ENCODE measurements at regions not wholly inside any gene's neighbourhood (a gene's known extent, or its start where the extent isn't known, plus 50 kb on each side); places are given as distances from the start of the nearest gene placed in this dataset.

DNA sequence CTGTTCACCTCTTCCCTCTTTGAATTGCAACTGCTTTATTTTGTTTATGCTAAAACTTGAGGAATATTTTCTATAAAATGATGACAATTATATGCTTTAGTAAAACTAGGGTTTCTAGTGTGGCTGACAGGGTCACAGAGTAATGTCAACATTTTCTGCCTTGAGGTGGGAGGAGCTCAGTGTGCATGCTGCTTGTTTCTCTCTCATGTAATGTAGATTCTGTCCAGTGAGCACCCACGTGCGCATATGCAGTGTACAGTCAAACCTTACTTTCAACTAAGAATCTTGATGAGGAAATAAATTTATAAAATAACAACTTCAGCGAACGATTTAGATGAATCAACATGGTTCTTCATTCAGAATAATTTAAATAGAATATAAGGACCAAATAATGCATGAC, 603.9 kb downstream of the PCDH17 start:
- Mint-ChIP-seq H3K4me1 (ENCODE audit: low read depth) (no peaks in the 10 kb centered on the region), H3K27ac (ENCODE audit: unreplicated experiment) (no peak overlapping the region), H3K27me3 (ENCODE audit: low read depth) (no peaks in the 10 kb centered on the region), H3K9me3 (ENCODE audit: low read depth) (peaks cover 7% of the 10 kb centered on the region), H3K4me3 (ENCODE audit: unreplicated experiment) (no peak overlapping the region), H3K36me3 (ENCODE audit: low read depth) (no peaks in the 10 kb centered on the region)
- no peak for DNase-seq (ENCODE audit: low spot score)
- TF ChIP-seq, protein P1, sequence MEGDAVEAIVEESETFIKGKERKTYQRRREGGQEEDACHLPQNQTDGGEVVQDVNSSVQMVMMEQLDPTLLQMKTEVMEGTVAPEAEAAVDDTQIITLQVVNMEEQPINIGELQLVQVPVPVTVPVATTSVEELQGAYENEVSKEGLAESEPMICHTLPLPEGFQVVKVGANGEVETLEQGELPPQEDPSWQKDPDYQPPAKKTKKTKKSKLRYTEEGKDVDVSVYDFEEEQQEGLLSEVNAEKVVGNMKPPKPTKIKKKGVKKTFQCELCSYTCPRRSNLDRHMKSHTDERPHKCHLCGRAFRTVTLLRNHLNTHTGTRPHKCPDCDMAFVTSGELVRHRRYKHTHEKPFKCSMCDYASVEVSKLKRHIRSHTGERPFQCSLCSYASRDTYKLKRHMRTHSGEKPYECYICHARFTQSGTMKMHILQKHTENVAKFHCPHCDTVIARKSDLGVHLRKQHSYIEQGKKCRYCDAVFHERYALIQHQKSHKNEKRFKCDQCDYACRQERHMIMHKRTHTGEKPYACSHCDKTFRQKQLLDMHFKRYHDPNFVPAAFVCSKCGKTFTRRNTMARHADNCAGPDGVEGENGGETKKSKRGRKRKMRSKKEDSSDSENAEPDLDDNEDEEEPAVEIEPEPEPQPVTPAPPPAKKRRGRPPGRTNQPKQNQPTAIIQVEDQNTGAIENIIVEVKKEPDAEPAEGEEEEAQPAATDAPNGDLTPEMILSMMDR (IDR thresholded peaks at IDR 0.05) = no peak

DNA sequence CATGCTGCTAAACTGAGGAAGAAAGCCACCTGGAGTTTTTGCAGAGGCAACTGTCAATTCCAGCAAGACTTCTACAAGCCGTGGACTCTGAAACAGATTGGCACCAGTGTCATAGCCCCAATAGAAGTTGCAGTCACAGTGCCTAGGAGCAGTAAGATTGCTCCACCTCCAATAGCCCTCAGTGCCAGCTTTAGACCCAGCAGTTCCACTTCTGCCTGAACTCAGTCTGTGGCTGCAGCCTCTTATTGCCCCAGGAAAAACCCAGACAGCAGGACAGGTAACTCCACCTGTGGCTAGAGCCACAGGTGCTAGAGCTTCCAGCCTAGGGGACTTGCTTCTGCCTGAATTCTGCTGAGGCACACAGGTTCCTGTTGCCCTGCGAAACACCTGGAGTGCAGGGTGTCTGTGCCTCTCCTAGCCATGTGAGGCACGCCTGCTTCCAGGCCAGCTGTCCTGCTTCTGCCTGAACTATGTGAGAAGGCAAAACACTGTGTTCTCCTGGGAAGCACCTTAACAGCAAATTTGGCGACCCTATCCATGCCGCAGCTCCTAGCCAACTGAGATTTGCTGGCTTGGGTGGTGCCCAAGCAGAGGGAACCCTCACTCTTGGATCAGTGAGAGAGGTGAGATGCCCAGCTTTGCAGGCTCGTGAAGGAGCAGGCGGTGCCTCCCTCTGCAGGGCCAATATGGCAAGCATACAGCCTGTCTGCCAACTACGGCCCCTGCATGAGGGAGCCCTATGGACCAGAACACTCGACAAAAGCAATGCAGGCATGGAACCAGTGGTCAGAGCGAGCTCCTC, 607.6 kb downstream of the PCDH17 start:
- TF ChIP-seq, protein P1 (IDR thresholded peaks at IDR 0.05) = no peak
- DNase-seq (ENCODE audit: low spot score) = no peak
- Mint-ChIP-seq H3K36me3 (ENCODE audit: low read depth) (no peaks in the 10 kb centered on the region), H3K27ac (ENCODE audit: unreplicated experiment) (no peak overlapping the region), H3K27me3 (ENCODE audit: low read depth) (no peaks in the 10 kb centered on the region), H3K4me3 (ENCODE audit: unreplicated experiment) (no peak overlapping the region), H3K9me3 (ENCODE audit: low read depth) (peaks cover 10% of the 10 kb centered on the region), H3K4me1 (ENCODE audit: low read depth) (no peaks in the 10 kb centered on the region)

DNA sequence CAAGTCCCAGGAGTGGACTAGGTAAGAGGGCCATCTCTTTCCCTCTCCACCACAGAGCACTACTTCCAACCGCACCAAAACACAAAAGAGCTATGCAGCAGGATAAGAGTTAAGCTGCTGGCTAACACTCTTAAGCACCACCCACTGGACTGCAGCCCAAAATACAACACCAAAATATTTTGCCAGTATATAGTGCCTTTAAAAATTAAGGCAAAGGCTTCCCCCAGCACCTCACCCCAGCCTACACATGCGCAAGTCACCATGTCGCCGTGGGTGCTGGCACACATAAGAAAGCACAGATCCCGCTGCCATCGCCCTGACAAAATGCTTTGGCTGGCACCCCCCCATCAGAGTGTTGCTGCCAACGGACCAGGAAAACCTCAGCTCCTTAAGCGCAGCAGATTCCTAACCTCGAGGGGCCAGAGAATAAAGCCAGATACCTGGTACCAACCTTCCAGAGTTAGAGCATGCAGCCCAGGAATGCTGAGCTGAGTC, 608.3 kb downstream of the PCDH17 start:
- no peak overlapping the region for H3K27ac Mint-ChIP-seq (ENCODE audit: unreplicated experiment)
- no peak for DNase-seq (ENCODE audit: low spot score)
- no peaks in the 10 kb centered on the region for H3K27me3 Mint-ChIP-seq (ENCODE audit: low read depth)
- no peaks in the 10 kb centered on the region for H3K36me3 Mint-ChIP-seq (ENCODE audit: low read depth)
- TF ChIP-seq, protein P1 (IDR thresholded peaks at IDR 0.05) = no peak
- H3K4me1 Mint-ChIP-seq (ENCODE audit: low read depth) = no peaks in the 10 kb centered on the region
- H3K4me3 Mint-ChIP-seq (ENCODE audit: unreplicated experiment) = no peak overlapping the region
- H3K9me3 Mint-ChIP-seq (ENCODE audit: low read depth) = peaks cover 16% of the 10 kb centered on the region

DNA sequence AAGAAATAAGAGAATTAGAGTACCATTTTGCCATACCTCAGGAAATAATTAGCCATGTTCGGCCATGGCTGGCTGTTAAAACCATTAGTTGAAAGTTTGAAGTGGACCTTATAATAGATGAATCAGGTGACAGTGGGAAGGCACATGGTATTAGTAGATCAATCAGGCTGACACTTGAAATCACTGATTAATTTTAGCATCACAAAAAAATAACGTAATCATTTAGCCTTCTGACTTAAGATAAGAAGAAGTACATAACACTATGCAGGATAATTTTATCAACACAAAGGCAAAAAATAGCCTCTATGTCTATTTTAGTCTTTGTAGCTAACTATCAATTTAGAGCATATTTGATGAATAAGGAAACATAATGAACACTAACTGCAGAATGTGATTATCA, 615.5 kb downstream of the PCDH17 start:
- DNase-seq (ENCODE audit: low spot score) = no peak
- H3K4me1 Mint-ChIP-seq (ENCODE audit: low read depth) = no peaks in the 10 kb centered on the region
- H3K27me3 Mint-ChIP-seq (ENCODE audit: low read depth) = no peaks in the 10 kb centered on the region
- no peaks in the 10 kb centered on the region for H3K36me3 Mint-ChIP-seq (ENCODE audit: low read depth)
- no peak overlapping the region for H3K4me3 Mint-ChIP-seq (ENCODE audit: unreplicated experiment)
- H3K9me3 Mint-ChIP-seq (ENCODE audit: low read depth) = peaks cover 16% of the 10 kb centered on the region
- H3K27ac Mint-ChIP-seq (ENCODE audit: unreplicated experiment) = no peak overlapping the region
- TF ChIP-seq, protein P1 (IDR thresholded peaks at IDR 0.05) = no peak

DNA sequence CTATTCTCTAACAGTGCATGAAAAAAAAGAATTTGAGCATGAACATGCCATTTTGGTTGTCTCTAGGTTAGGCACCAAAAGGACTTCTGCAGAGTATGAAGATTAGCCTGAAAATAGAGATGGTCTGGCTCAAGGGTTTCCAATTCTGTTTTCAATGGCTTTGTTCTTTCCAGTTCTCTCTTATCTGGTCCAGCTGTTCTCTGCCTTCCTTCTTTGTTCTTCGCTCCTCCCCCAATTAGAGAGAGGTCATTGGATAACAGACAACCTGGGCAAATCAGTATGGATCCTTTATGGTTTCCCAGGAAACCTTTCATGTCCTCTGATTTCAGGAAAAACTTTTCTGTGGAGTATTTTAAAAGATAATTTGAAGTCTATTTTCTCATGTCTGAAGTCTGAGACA, 623.4 kb downstream of the PCDH17 start:
- TF ChIP-seq, protein P1 (IDR thresholded peaks at IDR 0.05) = no peak
- Mint-ChIP-seq H3K36me3 (ENCODE audit: low read depth) (no peaks in the 10 kb centered on the region), H3K4me1 (ENCODE audit: low read depth) (no peaks in the 10 kb centered on the region), H3K27ac (ENCODE audit: unreplicated experiment) (no peak overlapping the region), H3K9me3 (ENCODE audit: low read depth) (peaks cover 3% of the 10 kb centered on the region), H3K27me3 (ENCODE audit: low read depth) (no peaks in the 10 kb centered on the region), H3K4me3 (ENCODE audit: unreplicated experiment) (no peak overlapping the region)
- no peak for DNase-seq (ENCODE audit: low spot score)
